ENCODE measurements at regions not wholly inside any gene's neighbourhood (a gene's known extent, or its start where the extent isn't known, plus 50 kb on each side); places are given as distances from the start of the nearest gene placed in this dataset.

DNA sequence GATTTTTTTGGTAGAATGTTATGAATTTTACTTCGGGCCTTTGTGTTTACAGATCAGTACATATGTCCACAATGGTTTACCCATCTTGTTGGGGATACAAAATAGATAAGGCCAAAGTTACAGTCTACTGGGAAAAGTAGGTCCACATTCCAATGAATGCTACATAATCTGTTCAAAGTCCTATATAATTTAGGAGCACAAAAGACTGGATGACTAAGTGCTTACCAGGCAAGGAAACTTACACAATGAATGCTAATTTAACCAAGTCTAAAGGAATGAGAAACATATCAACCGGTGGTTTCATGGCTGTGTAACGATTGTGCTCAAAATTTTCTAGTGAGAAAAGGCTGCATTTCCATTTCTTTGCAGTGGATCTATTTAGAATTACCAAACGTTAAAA is 97.4 kb upstream of the TRPM3 start:
- TF ChIP-seq, protein P1, sequence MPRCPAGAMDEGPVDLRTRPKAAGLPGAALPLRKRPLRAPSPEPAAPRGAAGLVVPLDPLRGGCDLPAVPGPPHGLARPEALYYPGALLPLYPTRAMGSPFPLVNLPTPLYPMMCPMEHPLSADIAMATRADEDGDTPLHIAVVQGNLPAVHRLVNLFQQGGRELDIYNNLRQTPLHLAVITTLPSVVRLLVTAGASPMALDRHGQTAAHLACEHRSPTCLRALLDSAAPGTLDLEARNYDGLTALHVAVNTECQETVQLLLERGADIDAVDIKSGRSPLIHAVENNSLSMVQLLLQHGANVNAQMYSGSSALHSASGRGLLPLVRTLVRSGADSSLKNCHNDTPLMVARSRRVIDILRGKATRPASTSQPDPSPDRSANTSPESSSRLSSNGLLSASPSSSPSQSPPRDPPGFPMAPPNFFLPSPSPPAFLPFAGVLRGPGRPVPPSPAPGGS (IDR thresholded peaks at IDR 0.05), result no peak
- TF ChIP-seq, protein P2, sequence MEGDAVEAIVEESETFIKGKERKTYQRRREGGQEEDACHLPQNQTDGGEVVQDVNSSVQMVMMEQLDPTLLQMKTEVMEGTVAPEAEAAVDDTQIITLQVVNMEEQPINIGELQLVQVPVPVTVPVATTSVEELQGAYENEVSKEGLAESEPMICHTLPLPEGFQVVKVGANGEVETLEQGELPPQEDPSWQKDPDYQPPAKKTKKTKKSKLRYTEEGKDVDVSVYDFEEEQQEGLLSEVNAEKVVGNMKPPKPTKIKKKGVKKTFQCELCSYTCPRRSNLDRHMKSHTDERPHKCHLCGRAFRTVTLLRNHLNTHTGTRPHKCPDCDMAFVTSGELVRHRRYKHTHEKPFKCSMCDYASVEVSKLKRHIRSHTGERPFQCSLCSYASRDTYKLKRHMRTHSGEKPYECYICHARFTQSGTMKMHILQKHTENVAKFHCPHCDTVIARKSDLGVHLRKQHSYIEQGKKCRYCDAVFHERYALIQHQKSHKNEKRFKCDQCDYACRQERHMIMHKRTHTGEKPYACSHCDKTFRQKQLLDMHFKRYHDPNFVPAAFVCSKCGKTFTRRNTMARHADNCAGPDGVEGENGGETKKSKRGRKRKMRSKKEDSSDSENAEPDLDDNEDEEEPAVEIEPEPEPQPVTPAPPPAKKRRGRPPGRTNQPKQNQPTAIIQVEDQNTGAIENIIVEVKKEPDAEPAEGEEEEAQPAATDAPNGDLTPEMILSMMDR (IDR thresholded peaks at IDR 0.05), result no peak
- TF ChIP-seq POLR2A (IDR thresholded peaks at IDR 0.05; ENCODE audit: low read length) (no peak), SMC3 (IDR thresholded peaks at IDR 0.05) (no peak), CEBPB (IDR thresholded peaks at IDR 0.05) (no peak), ELK1 (IDR thresholded peaks at IDR 0.05; ENCODE audit: low read depth, low read length) (no peak), USF2 (IDR thresholded peaks at IDR 0.05) (no peak), PHF8 (IDR thresholded peaks at IDR 0.05; ENCODE audit: borderline replicate concordance, low read depth) (no peak), EHMT2 (IDR thresholded peaks at IDR 0.05; ENCODE audit: low read depth) (no peak)
- TF ChIP-seq, protein P3, sequence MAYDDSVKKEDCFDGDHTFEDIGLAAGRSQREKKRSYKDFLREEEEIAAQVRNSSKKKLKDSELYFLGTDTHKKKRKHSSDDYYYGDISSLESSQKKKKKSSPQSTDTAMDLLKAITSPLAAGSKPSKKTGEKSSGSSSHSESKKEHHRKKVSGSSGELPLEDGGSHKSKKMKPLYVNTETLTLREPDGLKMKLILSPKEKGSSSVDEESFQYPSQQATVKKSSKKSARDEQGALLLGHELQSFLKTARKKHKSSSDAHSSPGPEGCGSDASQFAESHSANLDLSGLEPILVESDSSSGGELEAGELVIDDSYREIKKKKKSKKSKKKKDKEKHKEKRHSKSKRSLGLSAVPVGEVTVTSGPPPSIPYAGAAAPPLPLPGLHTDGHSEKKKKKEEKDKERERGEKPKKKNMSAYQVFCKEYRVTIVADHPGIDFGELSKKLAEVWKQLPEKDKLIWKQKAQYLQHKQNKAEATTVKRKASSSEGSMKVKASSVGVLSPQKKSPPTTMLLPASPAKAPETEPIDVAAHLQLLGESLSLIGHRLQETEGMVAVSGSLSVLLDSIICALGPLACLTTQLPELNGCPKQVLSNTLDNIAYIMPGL (CRISPR knock-in tag; IDR thresholded peaks at IDR 0.05; ENCODE audit: borderline replicate concordance), result no peak
- TF ChIP-seq, protein P4, sequence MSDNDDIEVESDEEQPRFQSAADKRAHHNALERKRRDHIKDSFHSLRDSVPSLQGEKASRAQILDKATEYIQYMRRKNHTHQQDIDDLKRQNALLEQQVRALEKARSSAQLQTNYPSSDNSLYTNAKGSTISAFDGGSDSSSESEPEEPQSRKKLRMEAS (IDR thresholded peaks at IDR 0.05), result no peak

All from A549 (cell line).